Body of pancreas (tissue), 4 donors: ENCODE measurements at regions not wholly inside any gene's neighbourhood (a gene's known extent, or its start where the extent isn't known, plus 50 kb on each side); places are given as distances from the start of the nearest gene placed in this dataset.

Experiments
- ATAC-seq: fragments of 150-250 bp; one replicate; pipeline ENCODE4 v1.9.1; 2016
- DNase-seq, 4 donors: peaks; one replicate each; pipeline ENCODE4 v3.0.0-alpha.2; 2019
- H3K27ac ChIP-seq, 4 donors: fragments of 200-600 bp; sonication (generic); 1 replicate in 3 of 4; 2 replicates in 1 of 4; pipeline versions ENCODE4 v1.5.1 to v1.6.1; 2016 to 2019; ENCODE audit warnings: mild to moderate bottlenecking in 1 of 4, mixed read lengths in 1 of 4, moderate library complexity in 1 of 4
- H3K27me3 ChIP-seq, 2 donors: fragments of 200-600 bp; sonication (generic); one replicate each; pipeline ENCODE4 v1.6.0; 2016; ENCODE audit warnings: mild to moderate bottlenecking in 1 of 2
- H3K36me3 ChIP-seq, 2 donors: fragments of 200-600 bp; sonication (generic); replicated peaks in 1 of 2; 2 replicates each; pipeline ENCODE4 v1.5.1; 2016; ENCODE audit warnings: low read depth in 2 of 2; ENCODE audit not compliant: insufficient read depth in 1 of 2
- H3K4me1 ChIP-seq: fragments of 200-600 bp; sonication (generic); one replicate; pipeline ENCODE4 v1.6.0; 2016
- H3K4me3 ChIP-seq, 2 donors: fragments of 200-600 bp; sonication (generic); 1 replicate in 1 of 2; 2 replicates in 1 of 2; pipeline ENCODE4 v1.5.1; 2016 to 2019
- H3K9me3 ChIP-seq, 3 donors: fragments of 200-600 bp; sonication (generic); 1 replicate in 2 of 3; 2 replicates in 1 of 3; pipeline ENCODE4 v1.5.1; 2016
- CTCF ChIP-seq, 7 experiments: fragments of 450-650 bp in 4 of 7; fragments of 200-600 bp in 3 of 7; sonication (generic) in 3 of 7; IDR thresholded peaks; one replicate each; pipeline ENCODE4 v1.5.1; 2016 to 2019; ENCODE audit warnings: antibody characterized with exemption in 7 of 7
- POLR2A ChIP-seq, 3 donors: fragments of 450-650 bp; IDR thresholded peaks; one replicate each; pipeline ENCODE4 v1.6.1; 2016; ENCODE audit warnings: antibody characterized with exemption in 3 of 3, mild to moderate bottlenecking in 2 of 3
- WGBS, 2 donors: methylation state at CpG; one replicate each; pipeline ENCODE4 v1.1.5; 2017; 5-methylcytosine and 5-hydroxymethylcytosine counted together
- intact Hi-C: fragments of 100-400 bp; cut with DNase I; formaldehyde crosslinking; loops from one replicate; pipeline ENCODE4 v1.15.1; 2023

GRCh38 chr17:5794881-5795506 lies 210.7 kb upstream of the NLRP1 start:
- H3K4me1 ChIP-seq, result no peaks in the 10 kb centered on the region
- no peak overlapping the region for H3K4me3 ChIP-seq
- 55 to 57% methylated on average over 6 of the region's 6 CpGs for WGBS, 2 donors
- DNase-seq, result no peak
- no peaks in the 10 kb centered on the region for H3K36me3 ChIP-seq
- H3K27ac ChIP-seq, result no peak overlapping the region
- TF ChIP-seq CTCF (IDR thresholded peaks at IDR 0.05), result no peak
- no peak for TF ChIP-seq POLR2A (IDR thresholded peaks at IDR 0.05)
- intact Hi-C loops, result no loop called here
- no peaks in the 10 kb centered on the region for H3K27me3 ChIP-seq
- no peak for ATAC-seq
- H3K9me3 ChIP-seq, result no peaks in the 10 kb centered on the region

- H3K27ac ChIP-seq, result no peak overlapping the region
- no peaks in the 10 kb centered on the region for H3K36me3 ChIP-seq
- WGBS, 2 donors, result 19 to 24% methylated on average over 12 of the region's 12 CpGs
- H3K4me3 ChIP-seq, result no peak overlapping the region
- H3K27me3 ChIP-seq, result no peaks in the 10 kb centered on the region
- no peaks in the 10 kb centered on the region for H3K4me1 ChIP-seq
- intact Hi-C loops, result no loop called here
- no peak for ATAC-seq
- TF ChIP-seq POLR2A (IDR thresholded peaks at IDR 0.05), result no peak
- no peak for TF ChIP-seq CTCF (IDR thresholded peaks at IDR 0.05)
- DNase-seq, result no peak
- no peaks in the 10 kb centered on the region for H3K9me3 ChIP-seq
Observed at GRCh38 chr17:5797447-5798050, 213.2 kb upstream of the NLRP1 start.

- 21 to 28% methylated on average over 4 of the region's 4 CpGs for WGBS, 2 donors
- no peak for ATAC-seq
- Histone ChIP-seq H3K27me3 (no peaks in the 10 kb centered on the region), H3K27ac (no peak overlapping the region), H3K9me3 (no peaks in the 10 kb centered on the region), H3K36me3 (no peaks in the 10 kb centered on the region), H3K4me1 (no peaks in the 10 kb centered on the region), H3K4me3 (no peak overlapping the region)
- intact Hi-C loops, result no loop called here
- TF ChIP-seq POLR2A (IDR thresholded peaks at IDR 0.05) (no peak), CTCF (IDR thresholded peaks at IDR 0.05) (no peak)
- DNase-seq, result no peak
Observed at GRCh38 chr17:5798094-5798493, 213.8 kb upstream of the NLRP1 start.

GRCh38 chr17:5800131-5800530 lies 215.8 kb upstream of the NLRP1 start:
- TF ChIP-seq CTCF (IDR thresholded peaks at IDR 0.05), result no peak
- TF ChIP-seq POLR2A (IDR thresholded peaks at IDR 0.05), result no peak
- no peaks in the 10 kb centered on the region for H3K4me1 ChIP-seq
- WGBS, 2 donors, result 32 to 41% methylated on average over 6 to 9 of the region's 9 CpGs
- H3K27ac ChIP-seq, result no peak overlapping the region
- H3K36me3 ChIP-seq, result no peaks in the 10 kb centered on the region
- ATAC-seq, result no peak
- H3K4me3 ChIP-seq, result no peak overlapping the region
- no peaks in the 10 kb centered on the region for H3K27me3 ChIP-seq
- no peaks in the 10 kb centered on the region for H3K9me3 ChIP-seq
- intact Hi-C loops, result no loop called here
- no peak for DNase-seq

GRCh38 chr17:5800646-5801045 lies 216.3 kb upstream of the NLRP1 start:
- intact Hi-C loops, result no loop called here
- no peak for TF ChIP-seq POLR2A (IDR thresholded peaks at IDR 0.05)
- TF ChIP-seq CTCF (IDR thresholded peaks at IDR 0.05), result no peak
- no peak overlapping the region for H3K4me3 ChIP-seq
- H3K4me1 ChIP-seq, result no peaks in the 10 kb centered on the region
- no peaks in the 10 kb centered on the region for H3K9me3 ChIP-seq
- WGBS, 2 donors, result 25 to 27% methylated on average over 7 of the region's 7 CpGs
- DNase-seq (no peak), ATAC-seq (no peak)
- H3K27ac ChIP-seq, result no peak overlapping the region
- no peaks in the 10 kb centered on the region for H3K27me3 ChIP-seq
- no peaks in the 10 kb centered on the region for H3K36me3 ChIP-seq
